Skeletal muscle cell (primary cell): ENCODE measurements at regions not wholly inside any gene's neighbourhood (a gene's known extent, or its start where the extent isn't known, plus 50 kb on each side); places are given as distances from the start of the nearest gene placed in this dataset.
"Not testable (repeated sequence)": the region's sequence is repeated elsewhere in the genome, so short reads cannot be mapped to it uniquely, and the experiment has no call there.

Experiments used
- DNase-seq: peaks from one replicate; pipeline ENCODE4 v3.0.0-alpha.2; 2010; ENCODE audit warnings: low read depth
- H3K4me3 ChIP-seq: 2 replicates; pipeline ENCODE4 v1.5.1; 2011; ENCODE audit warnings: low read depth, mild to moderate bottlenecking, control low read depth, low read length, moderate library complexity

- no peak for DNase-seq
- no peak overlapping the region for H3K4me3 ChIP-seq
These were observed 953.8 kb upstream of the ALCAM start for GRCh38 chr3:104412608-104413580.

GRCh38 chr3:104428337-104428925 lies 938.3 kb upstream of the ALCAM start:
- no peak for DNase-seq
- H3K4me3 ChIP-seq = no peak overlapping the region

- DNase-seq = no peak
- H3K4me3 ChIP-seq = no peak overlapping the region
These were observed 937.0 kb upstream of the ALCAM start for GRCh38 chr3:104429727-104430126.

GRCh38 chr3:104436506-104436905 lies 930.2 kb upstream of the ALCAM start:
- H3K4me3 ChIP-seq = no peak overlapping the region
- DNase-seq = no peak

GRCh38 chr3:104437131-104437750 lies 929.5 kb upstream of the ALCAM start:
- H3K4me3 ChIP-seq = no peak overlapping the region
- peak; percentile 89 for DNase-seq

- DNase-seq = peak; percentile 70
- no peak overlapping the region for H3K4me3 ChIP-seq
These were observed 928.8 kb upstream of the ALCAM start for GRCh38 chr3:104437891-104438290.

- DNase-seq = no peak
- H3K4me3 ChIP-seq = no peak overlapping the region
These were observed 928.0 kb upstream of the ALCAM start for GRCh38 chr3:104438706-104439105.

- not testable (repeated sequence) for H3K4me3 ChIP-seq, DNase-seq
These were observed 921.3 kb upstream of the ALCAM start for GRCh38 chr3:104445252-104445919.

- H3K4me3 ChIP-seq = no peak overlapping the region
- DNase-seq = no peak
These were observed 919.0 kb upstream of the ALCAM start for GRCh38 chr3:104447681-104448080.

- DNase-seq = no peak
- H3K4me3 ChIP-seq = no peak overlapping the region
These were observed 914.0 kb upstream of the ALCAM start for GRCh38 chr3:104452697-104453096.

- no peak overlapping the region for H3K4me3 ChIP-seq
- DNase-seq = no peak
These were observed 908.1 kb upstream of the ALCAM start for GRCh38 chr3:104458657-104459056.

GRCh38 chr3:104460477-104461406 lies 906.0 kb upstream of the ALCAM start:
- H3K4me3 ChIP-seq = no peak overlapping the region
- DNase-seq = peak; percentile 34

GRCh38 chr3:104461431-104461830 lies 905.3 kb upstream of the ALCAM start:
- H3K4me3 ChIP-seq = no peak overlapping the region

GRCh38 chr3:104472221-104472620 lies 894.5 kb upstream of the ALCAM start:
- no peak overlapping the region for H3K4me3 ChIP-seq
- no peak for DNase-seq

More at GRCh38 chr3:104461431-104461830, 905.3 kb upstream of the ALCAM start:
- DNase-seq = no peak

- H3K4me3 ChIP-seq = no peak overlapping the region
- no peak for DNase-seq
These were observed 892.7 kb upstream of the ALCAM start for GRCh38 chr3:104474011-104474410.

GRCh38 chr3:104503022-104503421 lies 863.7 kb upstream of the ALCAM start:
- DNase-seq = no peak
- no peak overlapping the region for H3K4me3 ChIP-seq

GRCh38 chr3:104510131-104510849 lies 856.4 kb upstream of the ALCAM start:
- no peak overlapping the region for H3K4me3 ChIP-seq
- DNase-seq = no peak

GRCh38 chr3:104514371-104514770 lies 852.3 kb upstream of the ALCAM start:
- H3K4me3 ChIP-seq = no peak overlapping the region
- no peak for DNase-seq
